ENCODE measurements at regions not wholly inside any gene's neighbourhood (a gene's known extent, or its start where the extent isn't known, plus 50 kb on each side); places are given as distances from the start of the nearest gene placed in this dataset.

- H3K4me3 ChIP-seq (ENCODE audit: low read depth, low read length) = no peak overlapping the region
- TF ChIP-seq CTCF (IDR thresholded peaks at IDR 0.05; ENCODE audit: insufficient read depth, low read length) = no peak
- DNase-seq (ENCODE audit: low read depth) = no peak
These were observed 73.2 kb upstream of the PPP1R3C start for GRCh38 chr10:91705948-91706670.

- no peak for TF ChIP-seq CTCF (IDR thresholded peaks at IDR 0.05; ENCODE audit: insufficient read depth, low read length)
- no peak for DNase-seq (ENCODE audit: low read depth)
- no peak overlapping the region for H3K4me3 ChIP-seq (ENCODE audit: low read depth, low read length)
These were observed 69.7 kb upstream of the PPP1R3C start for GRCh38 chr10:91702620-91703019.

GRCh38 chr10:91700788-91701444, 68.0 kb upstream of the PPP1R3C start:
- H3K4me3 ChIP-seq (ENCODE audit: low read depth, low read length) = no peak overlapping the region
- no peak for TF ChIP-seq CTCF (IDR thresholded peaks at IDR 0.05; ENCODE audit: insufficient read depth, low read length)
- peak; percentile 76 for DNase-seq (ENCODE audit: low read depth)

GRCh38 chr10:91700273-91700672, 67.4 kb upstream of the PPP1R3C start:
- peak; percentile 36 for DNase-seq (ENCODE audit: low read depth)
- H3K4me3 ChIP-seq (ENCODE audit: low read depth, low read length) = no peak overlapping the region
- no peak for TF ChIP-seq CTCF (IDR thresholded peaks at IDR 0.05; ENCODE audit: insufficient read depth, low read length)

- H3K4me3 ChIP-seq (ENCODE audit: low read depth, low read length) = no peak overlapping the region
- no peak for DNase-seq (ENCODE audit: low read depth)
- no peak for TF ChIP-seq CTCF (IDR thresholded peaks at IDR 0.05; ENCODE audit: insufficient read depth, low read length)
These were observed 65.4 kb upstream of the PPP1R3C start for GRCh38 chr10:91698258-91698657.

- no peak overlapping the region for H3K4me3 ChIP-seq (ENCODE audit: low read depth, low read length)
- peak; percentile 62 for DNase-seq (ENCODE audit: low read depth)
- TF ChIP-seq CTCF (IDR thresholded peaks at IDR 0.05; ENCODE audit: insufficient read depth, low read length) = peak; percentile 75
These were observed 61.4 kb upstream of the PPP1R3C start for GRCh38 chr10:91694170-91694794.
